ENCODE measurements at regions not wholly inside any gene's neighbourhood (a gene's known extent, or its start where the extent isn't known, plus 50 kb on each side); places are given as distances from the start of the nearest gene placed in this dataset.
"Not testable (repeated sequence)": the region's sequence is repeated elsewhere in the genome, so short reads cannot be mapped to it uniquely, and the experiment has no call there.

- H3K4me3 ChIP-seq = no peak overlapping the region
- H3K27me3 ChIP-seq = no peaks in the 10 kb centered on the region
- no peak for DNase-seq (ENCODE audit: low spot score in 2 of 2)
- H3K4me1 ChIP-seq = peaks cover 0 to 2% of the 10 kb centered on the region in 2 donors
- no peaks in the 10 kb centered on the region for H3K36me3 ChIP-seq
- intact Hi-C loops (cut with DNase I) = no loop called here
- TF ChIP-seq CTCF (IDR thresholded peaks at IDR 0.05) = no peak
- no peak overlapping the region for H3K27ac ChIP-seq
- peaks cover 0 to 16% of the 10 kb centered on the region in 2 donors for H3K9me3 ChIP-seq
Measured at GRCh38 chr2:160753960-160754359, 260.4 kb upstream of the RBMS1 start.

GRCh38 chr2:160756481-160756880, 262.9 kb upstream of the RBMS1 start:
- intact Hi-C loops (cut with DNase I) = no loop called here
- no peak overlapping the region for H3K4me3 ChIP-seq
- H3K36me3 ChIP-seq = no peaks in the 10 kb centered on the region
- H3K27ac ChIP-seq = no peak overlapping the region
- H3K4me1 ChIP-seq = peaks cover 0 to 2% of the 10 kb centered on the region in 2 donors
- no peak for TF ChIP-seq CTCF (IDR thresholded peaks at IDR 0.05)
- peaks cover 0 to 16% of the 10 kb centered on the region in 2 donors for H3K9me3 ChIP-seq
- DNase-seq (ENCODE audit: low spot score in 2 of 2) = no peak
- H3K27me3 ChIP-seq = no peaks in the 10 kb centered on the region

- H3K27ac ChIP-seq; intact Hi-C loops (cut with DNase I); DNase-seq (ENCODE audit: low spot score in 2 of 2); H3K9me3 ChIP-seq; H3K36me3 ChIP-seq; H3K4me3 ChIP-seq; H3K4me1 ChIP-seq; H3K27me3 ChIP-seq: not testable (repeated sequence)
Measured at GRCh38 chr2:160762493-160763128, 269.0 kb upstream of the RBMS1 start.

- DNase-seq (ENCODE audit: low spot score in 2 of 2) = no peak
- Histone ChIP-seq H3K4me1 (no peaks in the 10 kb centered on the region), H3K9me3 (peaks cover 0 to 10% of the 10 kb centered on the region in 2 donors), H3K36me3 (no peaks in the 10 kb centered on the region), H3K27me3 (no peaks in the 10 kb centered on the region), H3K4me3 (no peak overlapping the region), H3K27ac (no peak overlapping the region)
- intact Hi-C loops (cut with DNase I) = no loop called here
- no peak for TF ChIP-seq CTCF (IDR thresholded peaks at IDR 0.05)
Measured at GRCh38 chr2:160783474-160783873, 289.9 kb upstream of the RBMS1 start.

GRCh38 chr2:160784034-160784433, 290.4 kb upstream of the RBMS1 start:
- no peak for TF ChIP-seq CTCF (IDR thresholded peaks at IDR 0.05)
- no peaks in the 10 kb centered on the region for H3K4me1 ChIP-seq
- DNase-seq (ENCODE audit: low spot score in 2 of 2) = no peak
- H3K9me3 ChIP-seq = peaks cover 0 to 9% of the 10 kb centered on the region in 2 donors
- H3K4me3 ChIP-seq = no peak overlapping the region
- H3K27me3 ChIP-seq = no peaks in the 10 kb centered on the region
- H3K27ac ChIP-seq = no peak overlapping the region
- intact Hi-C loops (cut with DNase I) = no loop called here
- H3K36me3 ChIP-seq = no peaks in the 10 kb centered on the region

- H3K27ac ChIP-seq = no peak overlapping the region
- no peaks in the 10 kb centered on the region for H3K9me3 ChIP-seq
- no peaks in the 10 kb centered on the region for H3K36me3 ChIP-seq
- no peak overlapping the region for H3K4me3 ChIP-seq
- intact Hi-C loops (cut with DNase I) = no loop called here
- no peaks in the 10 kb centered on the region for H3K4me1 ChIP-seq
- no peak for TF ChIP-seq CTCF (IDR thresholded peaks at IDR 0.05)
- no peak for DNase-seq (ENCODE audit: low spot score in 2 of 2)
- no peaks in the 10 kb centered on the region for H3K27me3 ChIP-seq
Measured at GRCh38 chr2:160790738-160791137, 297.1 kb upstream of the RBMS1 start.

Measured in ascending aorta (tissue), 2 donors.